Stimulated activated naive CD8-positive, alpha-beta T cell treated with anti-CD3 and anti-CD28 coated beads, Interleukin-15, Interleukin-2, amounts not matched to agents 100 U/mL and 50 U/mL, for 24 hours (primary cell): ENCODE measurements at regions not wholly inside any gene's neighbourhood (a gene's known extent, or its start where the extent isn't known, plus 50 kb on each side); places are given as distances from the start of the nearest gene placed in this dataset.

Experiments
- ATAC-seq: fragments of 150-1000 bp; cut with Tn5 transposase; one replicate; pipeline ENCODE4 v1.10.0; 2021
- DNase-seq: peaks from one replicate; pipeline ENCODE4 v3.0.0; 2021

GRCh38 chr1:48052923-48053291 is 55.7 kb upstream of the TRABD2B start:
- ATAC-seq (no peak), DNase-seq (no peak)

GRCh38 chr1:48051466-48052126 is 54.4 kb upstream of the TRABD2B start:
- DNase-seq (no peak), ATAC-seq (no peak)

- DNase-seq: no peak
- no peak for ATAC-seq
Observed at GRCh38 chr1:48049823-48050535, 52.8 kb upstream of the TRABD2B start.

GRCh38 chr1:48048980-48049379 is 51.8 kb upstream of the TRABD2B start:
- ATAC-seq: peak; percentile 34

GRCh38 chr1:48048064-48048463 is 50.9 kb upstream of the TRABD2B start:
- ATAC-seq: no peak
- DNase-seq: no peak

More at GRCh38 chr1:48048980-48049379, 51.8 kb upstream of the TRABD2B start:
- no peak for DNase-seq

GRCh38 chr1:48047116-48047515 is 49.9 kb upstream of the TRABD2B start:
- ATAC-seq (no peak), DNase-seq (no peak)
